HCEC 1CT (cell line): ENCODE measurements at regions not wholly inside any gene's neighbourhood (a gene's known extent, or its start where the extent isn't known, plus 50 kb on each side); places are given as distances from the start of the nearest gene placed in this dataset.

ENCODE experiments used
- DNase-seq: peaks from one replicate; pipeline ENCODE4 v3.0.0-alpha.2; 2017

- no peak for DNase-seq
Measured at GRCh38 chr12:34347367-34347766, 325.1 kb downstream of the ALG10 start.

GRCh38 chr12:34348064-34348463, 325.8 kb downstream of the ALG10 start:
- no peak for DNase-seq

- DNase-seq: no peak
Measured at GRCh38 chr12:34348836-34349672, 326.8 kb downstream of the ALG10 start.

GRCh38 chr12:34349673-34349961, 327.3 kb downstream of the ALG10 start:
- DNase-seq: no peak

- no peak for DNase-seq
Measured at GRCh38 chr12:34350092-34351041, 328.1 kb downstream of the ALG10 start.

GRCh38 chr12:34352098-34352497, 329.8 kb downstream of the ALG10 start:
- no peak for DNase-seq

- DNase-seq: no peak
Measured at GRCh38 chr12:34354239-34355200, 332.2 kb downstream of the ALG10 start.

GRCh38 chr12:34356233-34356987, 334.1 kb downstream of the ALG10 start:
- no peak for DNase-seq

GRCh38 chr12:34357791-34358190, 335.5 kb downstream of the ALG10 start:
- DNase-seq: no peak

GRCh38 chr12:34358198-34358597, 335.9 kb downstream of the ALG10 start:
- DNase-seq: no peak

GRCh38 chr12:34361721-34362316, 339.5 kb downstream of the ALG10 start:
- DNase-seq: no peak

- DNase-seq: no peak
Measured at GRCh38 chr12:34363050-34363673, 340.9 kb downstream of the ALG10 start.

- no peak for DNase-seq
Measured at GRCh38 chr12:34368079-34368478, 345.8 kb downstream of the ALG10 start.

GRCh38 chr12:34371050-34371449, 348.8 kb downstream of the ALG10 start:
- DNase-seq: no peak

GRCh38 chr12:34372003-34372402, 349.7 kb downstream of the ALG10 start:
- DNase-seq: no peak

- DNase-seq: no peak
Measured at GRCh38 chr12:34373926-34374325, 351.6 kb downstream of the ALG10 start.

- DNase-seq: no peak
Measured at GRCh38 chr12:34376133-34376799, 354.0 kb downstream of the ALG10 start.

- no peak for DNase-seq
Measured at GRCh38 chr12:34377243-34378035, 355.1 kb downstream of the ALG10 start.

- DNase-seq: no peak
Measured at GRCh38 chr12:34379142-34379541, 356.8 kb downstream of the ALG10 start.

GRCh38 chr12:34384693-34385092, 362.4 kb downstream of the ALG10 start:
- DNase-seq: no peak
